Smooth muscle cell (in vitro differentiated cells): ENCODE measurements at regions not wholly inside any gene's neighbourhood (a gene's known extent, or its start where the extent isn't known, plus 50 kb on each side); places are given as distances from the start of the nearest gene placed in this dataset.

Experiments
- DNase-seq: peaks from one replicate; lab custom pipeline; 2025; ENCODE audit not compliant: unreplicated experiment; lab: John Stamatoyannopoulos, UW
- H2AFZ ChIP-seq: fragments of 200-600 bp; sonication (generic); 2 replicates; pipeline ENCODE4 v1.6.0; 2016; ENCODE audit warnings: antibody characterized with exemption, low read depth, mild to moderate bottlenecking
- H3F3A ChIP-seq: fragments of 200-600 bp; sonication (generic); 2 replicates; pipeline ENCODE4 v1.6.0; 2017; ENCODE audit warnings: antibody characterized with exemption, low read depth
- H3K27ac ChIP-seq: fragments of 200-600 bp; sonication (generic); 2 replicates; pipeline ENCODE4 v1.5.1; 2016; ENCODE audit warnings: low read depth, mild to moderate bottlenecking
- H3K27me3 ChIP-seq: fragments of 200-600 bp; sonication (generic); 2 replicates; pipeline ENCODE4 v1.6.1; 2016; ENCODE audit warnings: low read depth, mild to moderate bottlenecking
- H3K36me3 ChIP-seq: fragments of 200-600 bp; sonication (generic); 2 replicates; pipeline ENCODE4 v1.5.1; 2016; ENCODE audit warnings: low read depth
- H3K4me1 ChIP-seq: fragments of 200-600 bp; sonication (generic); 2 replicates; pipeline ENCODE4 v1.5.1; 2016; ENCODE audit warnings: low read depth
- H3K4me2 ChIP-seq: fragments of 200-600 bp; sonication (generic); 2 replicates; pipeline ENCODE4 v1.6.0; 2016; ENCODE audit warnings: mild to moderate bottlenecking
- H3K4me3 ChIP-seq: fragments of 200-600 bp; sonication (generic); 2 replicates; pipeline ENCODE4 v1.5.1; 2016; ENCODE audit warnings: mild to moderate bottlenecking
- H3K79me2 ChIP-seq: fragments of 200-600 bp; sonication (generic); 2 replicates; pipeline ENCODE4 v1.6.0; 2016; ENCODE audit warnings: low read depth, mild to moderate bottlenecking
- H3K9ac ChIP-seq: fragments of 200-600 bp; sonication (generic); 2 replicates; pipeline ENCODE4 v1.6.0; 2016; ENCODE audit warnings: low read depth
- H3K9me3 ChIP-seq: fragments of 200-600 bp; sonication (generic); replicated peaks from 2 replicates; pipeline ENCODE4 v1.5.1; 2016; ENCODE audit warnings: low read depth
- H4K20me1 ChIP-seq: fragments of 200-600 bp; sonication (generic); 2 replicates; pipeline ENCODE4 v1.6.0; 2016; ENCODE audit warnings: low read depth
- WGBS: methylation state at CpG from one replicate; pipeline ENCODE4 v1.1.7; 2016; ENCODE audit warnings: low lambda C conversion rate; 5-methylcytosine and 5-hydroxymethylcytosine counted together
- TF ChIP-seq, protein P1 (sequence below): fragments of 200-600 bp; sonication (generic); IDR thresholded peaks from 2 replicates; pipeline ENCODE4 v1.5.1; 2017; ENCODE audit warnings: borderline replicate concordance, mild to moderate bottlenecking, antibody characterized with exemption; ENCODE audit not compliant: insufficient read depth, poor library complexity, severe bottlenecking

DNA sequence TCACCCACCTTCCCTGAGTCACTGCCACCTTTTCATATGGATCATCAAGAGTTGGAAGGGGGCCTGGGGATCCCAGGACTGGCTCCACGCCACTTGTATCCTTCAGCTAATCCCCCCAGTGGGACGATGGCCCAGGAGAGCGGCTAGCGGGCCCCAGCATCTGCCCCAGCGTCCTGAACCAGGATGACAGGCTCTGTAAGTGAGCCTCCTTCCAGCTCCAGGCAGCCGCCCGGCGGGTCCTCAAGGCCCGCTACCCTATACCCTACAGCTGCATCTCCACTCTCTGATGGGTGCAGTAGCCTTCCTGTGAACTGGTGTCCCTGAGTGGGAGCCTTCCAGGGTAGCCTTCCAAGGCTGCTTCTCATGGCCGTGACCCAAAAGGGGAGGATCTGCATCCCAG lies 183.1 kb downstream of the ATG4C start:
- Histone ChIP-seq H3K36me3 (no peaks in the 10 kb centered on the region), H3K27ac (no peak overlapping the region), H3K79me2 (no peaks in the 10 kb centered on the region), H3K9me3 (no peaks in the 10 kb centered on the region), H2AFZ (no peak overlapping the region), H3K9ac (no peak overlapping the region), H4K20me1 (no peaks in the 10 kb centered on the region), H3K4me3 (no peak overlapping the region), H3K4me1 (no peaks in the 10 kb centered on the region), H3K27me3 (peaks cover 4% of the 10 kb centered on the region), H3F3A (no peaks in the 10 kb centered on the region), H3K4me2 (no peak overlapping the region)
- TF ChIP-seq, protein P1, sequence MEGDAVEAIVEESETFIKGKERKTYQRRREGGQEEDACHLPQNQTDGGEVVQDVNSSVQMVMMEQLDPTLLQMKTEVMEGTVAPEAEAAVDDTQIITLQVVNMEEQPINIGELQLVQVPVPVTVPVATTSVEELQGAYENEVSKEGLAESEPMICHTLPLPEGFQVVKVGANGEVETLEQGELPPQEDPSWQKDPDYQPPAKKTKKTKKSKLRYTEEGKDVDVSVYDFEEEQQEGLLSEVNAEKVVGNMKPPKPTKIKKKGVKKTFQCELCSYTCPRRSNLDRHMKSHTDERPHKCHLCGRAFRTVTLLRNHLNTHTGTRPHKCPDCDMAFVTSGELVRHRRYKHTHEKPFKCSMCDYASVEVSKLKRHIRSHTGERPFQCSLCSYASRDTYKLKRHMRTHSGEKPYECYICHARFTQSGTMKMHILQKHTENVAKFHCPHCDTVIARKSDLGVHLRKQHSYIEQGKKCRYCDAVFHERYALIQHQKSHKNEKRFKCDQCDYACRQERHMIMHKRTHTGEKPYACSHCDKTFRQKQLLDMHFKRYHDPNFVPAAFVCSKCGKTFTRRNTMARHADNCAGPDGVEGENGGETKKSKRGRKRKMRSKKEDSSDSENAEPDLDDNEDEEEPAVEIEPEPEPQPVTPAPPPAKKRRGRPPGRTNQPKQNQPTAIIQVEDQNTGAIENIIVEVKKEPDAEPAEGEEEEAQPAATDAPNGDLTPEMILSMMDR = no peak
- no peak for DNase-seq
- WGBS = 92% methylated on average over 10 of the region's 10 CpGs

DNA sequence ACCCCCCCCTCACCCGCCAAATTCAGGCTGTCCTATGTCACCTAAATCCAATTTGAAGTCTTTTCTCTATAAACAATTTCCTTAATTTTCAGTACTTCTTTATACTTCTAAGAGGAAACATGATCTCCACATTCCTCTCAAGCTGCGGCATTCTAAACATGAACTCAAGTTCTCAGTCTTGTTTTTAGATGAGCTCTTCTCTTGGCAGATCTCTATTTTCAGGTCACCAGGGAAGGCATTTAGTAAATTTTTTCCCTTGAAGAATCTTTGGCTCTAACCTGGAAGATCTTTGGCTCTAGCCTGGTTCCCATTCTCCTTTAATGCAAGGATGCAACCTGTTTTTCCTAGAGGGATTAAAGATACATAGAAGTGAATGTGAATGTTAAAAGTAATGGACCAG lies 193.4 kb downstream of the ATG4C start:
- H3K9me3 ChIP-seq = no peaks in the 10 kb centered on the region
- peaks cover 2% of the 10 kb centered on the region for H3K27me3 ChIP-seq
- no peak overlapping the region for H3K4me3 ChIP-seq
- no peaks in the 10 kb centered on the region for H3K36me3 ChIP-seq
- H3K79me2 ChIP-seq = no peaks in the 10 kb centered on the region
- TF ChIP-seq, protein P1 = no peak
- DNase-seq = no peak
- no peaks in the 10 kb centered on the region for H4K20me1 ChIP-seq
- H2AFZ ChIP-seq = no peak overlapping the region
- no peaks in the 10 kb centered on the region for H3F3A ChIP-seq
- H3K27ac ChIP-seq = no peak overlapping the region
- no peak overlapping the region for H3K9ac ChIP-seq
- WGBS = 77% methylated on average over 2 of the region's 2 CpGs
- no peaks in the 10 kb centered on the region for H3K4me1 ChIP-seq
- H3K4me2 ChIP-seq = no peak overlapping the region

DNA sequence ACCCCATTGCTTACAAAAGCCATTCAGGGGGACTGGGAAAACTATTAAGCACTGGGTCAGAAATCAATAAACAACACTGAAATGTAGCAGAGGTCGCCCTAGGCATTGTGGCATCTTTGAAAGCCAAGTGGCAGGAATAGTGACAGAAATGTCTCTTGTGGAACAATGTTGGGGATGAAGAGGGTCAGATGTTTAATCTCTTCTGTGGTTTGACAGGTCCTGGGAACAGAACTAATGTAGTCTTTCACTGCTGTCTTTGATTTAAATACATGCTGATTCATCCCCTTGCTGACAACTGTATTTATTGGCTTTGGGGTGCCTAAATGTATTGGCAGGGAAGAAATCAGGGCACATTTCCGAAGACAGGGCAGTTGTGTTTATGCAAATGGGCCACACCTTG lies 194.8 kb downstream of the ATG4C start:
- no peaks in the 10 kb centered on the region for H3K4me1 ChIP-seq
- no peak overlapping the region for H3K4me2 ChIP-seq
- no peak overlapping the region for H3K27ac ChIP-seq
- H3K9ac ChIP-seq = no peak overlapping the region
- no peaks in the 10 kb centered on the region for H3K9me3 ChIP-seq
- no peaks in the 10 kb centered on the region for H4K20me1 ChIP-seq
- no peaks in the 10 kb centered on the region for H3K79me2 ChIP-seq
- H2AFZ ChIP-seq = no peak overlapping the region
- no peaks in the 10 kb centered on the region for H3K36me3 ChIP-seq
- WGBS = 75% methylated on average over 2 of the region's 2 CpGs
- H3K27me3 ChIP-seq = no peaks in the 10 kb centered on the region
- DNase-seq = no peak
- H3F3A ChIP-seq = no peaks in the 10 kb centered on the region
- TF ChIP-seq, protein P1 = no peak
- H3K4me3 ChIP-seq = no peak overlapping the region

DNA sequence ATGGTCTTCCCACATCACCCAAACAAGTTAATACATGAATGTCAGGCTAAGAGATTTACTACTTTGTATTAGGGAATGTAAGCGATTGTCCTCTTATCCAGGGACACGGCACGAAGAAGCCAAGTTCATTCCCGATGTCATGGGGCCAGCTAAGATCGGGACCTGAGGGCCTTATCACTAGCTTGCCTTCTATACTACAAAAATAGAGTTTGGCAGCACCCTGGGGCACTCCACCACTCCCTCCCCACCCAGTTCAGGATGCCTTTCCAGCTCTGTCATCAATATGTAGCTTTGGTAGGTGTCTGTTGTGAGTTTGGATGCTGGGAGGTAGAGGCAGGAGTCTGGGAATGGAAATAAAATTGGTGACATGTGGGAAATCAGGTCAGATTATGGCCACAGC lies 197.5 kb downstream of the ATG4C start:
- Histone ChIP-seq H2AFZ (no peak overlapping the region), H3K36me3 (no peaks in the 10 kb centered on the region), H3K9ac (no peak overlapping the region), H3K4me1 (no peaks in the 10 kb centered on the region), H3K27ac (no peak overlapping the region), H3K79me2 (no peaks in the 10 kb centered on the region), H4K20me1 (no peaks in the 10 kb centered on the region), H3K9me3 (no peaks in the 10 kb centered on the region), H3K27me3 (peaks cover 3% of the 10 kb centered on the region), H3K4me3 (no peak overlapping the region), H3K4me2 (no peak overlapping the region), H3F3A (no peaks in the 10 kb centered on the region)
- TF ChIP-seq, protein P1 = no peak
- no peak for DNase-seq
- WGBS = 89% methylated on average over 5 of the region's 5 CpGs
